H9 (cell line): ENCODE measurements at regions not wholly inside any gene's neighbourhood (a gene's known extent, or its start where the extent isn't known, plus 50 kb on each side); places are given as distances from the start of the nearest gene placed in this dataset.

Experiments used
- DNase-seq: peaks from one replicate; pipeline ENCODE4 v3.0.0-alpha.2; 2017
- H2AFZ ChIP-seq: one replicate; pipeline ENCODE4 v1.6.1; 2013; ENCODE audit warnings: mild to moderate bottlenecking, low read length, control low read depth, moderate library complexity
- H2AK5ac ChIP-seq: 2 replicates; pipeline ENCODE4 v1.6.1; 2013; ENCODE audit warnings: low read length, control low read depth, mixed read lengths; ENCODE audit not compliant: insufficient read length
- H2BK120ac ChIP-seq: one replicate; pipeline ENCODE4 v1.6.1; 2013; ENCODE audit warnings: low read depth, mild to moderate bottlenecking, low read length, control low read depth, inconsistent platforms; ENCODE audit not compliant: poor library complexity, severe bottlenecking
- H2BK12ac ChIP-seq: 2 replicates; pipeline ENCODE4 v1.6.1; 2013; ENCODE audit warnings: low read length, control low read depth, mixed read lengths, low read depth; ENCODE audit not compliant: insufficient read length
- H2BK15ac ChIP-seq: 2 replicates; pipeline ENCODE4 v1.6.1; 2013; ENCODE audit warnings: low read depth, low read length, control low read depth
- H2BK20ac ChIP-seq: one replicate; pipeline ENCODE4 v1.6.1; 2013; ENCODE audit warnings: low read depth, mild to moderate bottlenecking, low read length, control low read depth, inconsistent platforms; ENCODE audit not compliant: poor library complexity, severe bottlenecking
- H2BK5ac ChIP-seq: 2 replicates; pipeline ENCODE4 v1.6.1; 2013; ENCODE audit warnings: low read length, control low read depth, mixed read lengths; ENCODE audit not compliant: insufficient read length
- H3K14ac ChIP-seq: 2 replicates; pipeline ENCODE4 v1.6.1; 2013; ENCODE audit warnings: low read length, control low read depth; ENCODE audit not compliant: insufficient read depth
- H3K18ac ChIP-seq: 2 replicates; pipeline ENCODE4 v1.6.1; 2013; ENCODE audit warnings: low read depth, mild to moderate bottlenecking, mixed read lengths, low read length, control low read depth; ENCODE audit not compliant: insufficient read length
- H3K23ac ChIP-seq: 2 replicates; pipeline ENCODE4 v1.6.1; 2013; ENCODE audit warnings: low read length, control low read depth, mixed read lengths, low read depth; ENCODE audit not compliant: insufficient read length
- H3K23me2 ChIP-seq: 2 replicates; pipeline ENCODE4 v1.6.1; 2013; ENCODE audit warnings: low read depth, mild to moderate bottlenecking, mixed read lengths, low read length, control low read depth; ENCODE audit not compliant: insufficient read length, poor library complexity, severe bottlenecking
- H3K27ac ChIP-seq: 2 replicates; pipeline ENCODE4 v1.5.1; 2013; ENCODE audit warnings: low read length, control low read depth, mixed read lengths, low read depth; ENCODE audit not compliant: insufficient read length
- H3K27me3 ChIP-seq: 2 replicates; pipeline ENCODE4 v1.6.1; 2013; ENCODE audit warnings: low read length, control low read depth, inconsistent platforms; ENCODE audit not compliant: insufficient read depth
- H3K4ac ChIP-seq: 2 replicates; pipeline ENCODE4 v1.6.1; 2013; ENCODE audit warnings: low read depth, mild to moderate bottlenecking, control low read depth, inconsistent platforms, low read length, moderate library complexity
- H3K4me1 ChIP-seq: 2 replicates; pipeline ENCODE4 v1.6.1; 2013; ENCODE audit warnings: low read length, control low read depth, inconsistent platforms; ENCODE audit not compliant: insufficient read depth
- H3K4me2 ChIP-seq: 2 replicates; pipeline ENCODE4 v1.6.1; 2013; ENCODE audit warnings: low read length, control low read depth, mixed read lengths; ENCODE audit not compliant: insufficient read length, insufficient read depth
- H3K56ac ChIP-seq: 2 replicates; pipeline ENCODE4 v1.6.1; 2013; ENCODE audit warnings: low read depth, mild to moderate bottlenecking, mixed read lengths, low read length, control low read depth; ENCODE audit not compliant: insufficient read length
- H3K79me1 ChIP-seq: 2 replicates; pipeline ENCODE4 v1.6.1; 2013; ENCODE audit warnings: low read depth, mild to moderate bottlenecking, moderate library complexity, low read length, control low read depth, inconsistent platforms; ENCODE audit not compliant: insufficient read depth, poor library complexity, severe bottlenecking
- H3K79me2 ChIP-seq: 2 replicates; pipeline ENCODE4 v1.6.1; 2013; ENCODE audit warnings: low read length, control low read depth, inconsistent platforms; ENCODE audit not compliant: insufficient read depth
- H3K9ac ChIP-seq: 2 replicates; pipeline ENCODE4 v1.6.1; 2013; ENCODE audit warnings: low read length, control low read depth, mixed read lengths; ENCODE audit not compliant: insufficient read length; ENCODE audit errors: extremely low read depth
- H3K9me3 ChIP-seq: one replicate; pipeline ENCODE4 v1.6.1; 2013; ENCODE audit warnings: low read depth, low read length, inconsistent platforms; ENCODE audit not compliant: control insufficient read depth
- H3T11ph ChIP-seq: one replicate; pipeline ENCODE4 v1.6.1; 2013; ENCODE audit warnings: mild to moderate bottlenecking, low read length, control low read depth, inconsistent platforms
- H4K20me1 ChIP-seq: one replicate; pipeline ENCODE4 v1.6.1; 2013; ENCODE audit not compliant: control insufficient read depth, insufficient read length, insufficient read depth
- H4K5ac ChIP-seq: 2 replicates; pipeline ENCODE4 v1.6.1; 2013; ENCODE audit warnings: low read depth, mild to moderate bottlenecking, mixed read lengths, low read length, control low read depth; ENCODE audit not compliant: insufficient read length
- H4K8ac ChIP-seq: replicated peaks from 2 replicates; pipeline ENCODE4 v1.6.1; 2013; ENCODE audit warnings: low read length, control low read depth, mixed read lengths, low read depth; ENCODE audit not compliant: insufficient read length
- H4K91ac ChIP-seq: 2 replicates; pipeline ENCODE4 v1.6.1; 2013; ENCODE audit warnings: low read depth, mild to moderate bottlenecking, moderate library complexity, mixed read lengths, low read length, control low read depth; ENCODE audit not compliant: insufficient read length
- H3K27ac Mint-ChIP-seq, 3 experiments: 2 replicates in 2 of 3; 3 replicates in 1 of 3; pipeline ENCODE4 v1.8.0; 2020 to 2021; ENCODE audit warnings: mixed read lengths in 3 of 3, mild to moderate bottlenecking in 1 of 3, moderate library complexity in 1 of 3
- H3K27me3 Mint-ChIP-seq: 2 replicates; pipeline ENCODE4 v1.8.0; 2021; ENCODE audit warnings: low read depth, mild to moderate bottlenecking, moderate library complexity, mixed read lengths
- H3K36me3 Mint-ChIP-seq, 3 experiments: 2 replicates in 2 of 3; 3 replicates in 1 of 3; pipeline ENCODE4 v1.8.0; 2020 to 2021; ENCODE audit warnings: low read depth in 3 of 3, mixed read lengths in 3 of 3; ENCODE audit not compliant: insufficient read depth in 1 of 3
- H3K4me1 Mint-ChIP-seq, 2 experiments: 2 replicates each; pipeline ENCODE4 v1.8.0; 2020; ENCODE audit warnings: mixed read lengths in 2 of 2
- H3K4me3 Mint-ChIP-seq, 2 experiments: 2 replicates in 1 of 2; 3 replicates in 1 of 2; pipeline ENCODE4 v1.8.0; 2020 to 2021; ENCODE audit warnings: mild to moderate bottlenecking in 2 of 2, mixed read lengths in 2 of 2, moderate library complexity in 1 of 2
- H3K9me3 Mint-ChIP-seq, 2 experiments: 2 replicates in 1 of 2; 3 replicates in 1 of 2; pipeline ENCODE4 v1.8.0; 2020; ENCODE audit warnings: mild to moderate bottlenecking in 2 of 2, mixed read lengths in 2 of 2, moderate library complexity in 1 of 2
- WGBS: extraction: QIAGEN DNeasy Blood & Tissue Kit; methylation state at CpG from one replicate; pipeline ENCODE4 v1.1.7; 2013; ENCODE audit warnings: missing lambda C conversion rate, low lambda C conversion rate, mixed read lengths; ENCODE audit not compliant: insufficient read length; ENCODE audit errors: extremely low coverage; 5-methylcytosine and 5-hydroxymethylcytosine counted together
- TF ChIP-seq, protein P1 (sequence below): fragments of 200-600 bp; sonication (generic); conservative IDR thresholded peaks from 3 replicates; pipeline ENCODE4 v1.8.0; 2021; ENCODE audit warnings: antibody characterized with exemption, mild to moderate bottlenecking

- Mint-ChIP-seq H3K9me3 (no peaks in the 10 kb centered on the region), H3K4me1 (peaks cover 63 to 68% of the 10 kb centered on the region in 2 experiments), H3K27ac (no peak overlapping the region; a peak in 1 of 7 replicates), H3K36me3 (no peaks in the 10 kb centered on the region; a peak in 1 of 7 replicates), H3K4me3 (no peak overlapping the region), H3K27me3 (peaks cover 3% of the 10 kb centered on the region; the same call in 1 of the 2 replicates)
- no peaks in the 10 kb centered on the region for H3K79me1 ChIP-seq
- no peak overlapping the region for H4K8ac ChIP-seq
- H3K14ac ChIP-seq, result no peak overlapping the region
- peaks cover 15% of the 10 kb centered on the region for H3K4me1 ChIP-seq
- DNase-seq, result no peak
- no peak overlapping the region for H3T11ph ChIP-seq
- H2BK15ac ChIP-seq, result no peak overlapping the region
- no peak overlapping the region for H2BK20ac ChIP-seq
- no peak overlapping the region for H2AK5ac ChIP-seq
- no peaks in the 10 kb centered on the region for H3K23me2 ChIP-seq
- no peak overlapping the region for H3K9ac ChIP-seq
- H3K4ac ChIP-seq, result no peak overlapping the region
- H3K27me3 ChIP-seq, result no peaks in the 10 kb centered on the region
- no peak overlapping the region for H4K91ac ChIP-seq
- H3K27ac ChIP-seq, result no peak overlapping the region
- no peak overlapping the region for H2AFZ ChIP-seq
- H3K56ac ChIP-seq, result no peak overlapping the region
- H3K23ac ChIP-seq, result no peak overlapping the region
- TF ChIP-seq, protein P1, sequence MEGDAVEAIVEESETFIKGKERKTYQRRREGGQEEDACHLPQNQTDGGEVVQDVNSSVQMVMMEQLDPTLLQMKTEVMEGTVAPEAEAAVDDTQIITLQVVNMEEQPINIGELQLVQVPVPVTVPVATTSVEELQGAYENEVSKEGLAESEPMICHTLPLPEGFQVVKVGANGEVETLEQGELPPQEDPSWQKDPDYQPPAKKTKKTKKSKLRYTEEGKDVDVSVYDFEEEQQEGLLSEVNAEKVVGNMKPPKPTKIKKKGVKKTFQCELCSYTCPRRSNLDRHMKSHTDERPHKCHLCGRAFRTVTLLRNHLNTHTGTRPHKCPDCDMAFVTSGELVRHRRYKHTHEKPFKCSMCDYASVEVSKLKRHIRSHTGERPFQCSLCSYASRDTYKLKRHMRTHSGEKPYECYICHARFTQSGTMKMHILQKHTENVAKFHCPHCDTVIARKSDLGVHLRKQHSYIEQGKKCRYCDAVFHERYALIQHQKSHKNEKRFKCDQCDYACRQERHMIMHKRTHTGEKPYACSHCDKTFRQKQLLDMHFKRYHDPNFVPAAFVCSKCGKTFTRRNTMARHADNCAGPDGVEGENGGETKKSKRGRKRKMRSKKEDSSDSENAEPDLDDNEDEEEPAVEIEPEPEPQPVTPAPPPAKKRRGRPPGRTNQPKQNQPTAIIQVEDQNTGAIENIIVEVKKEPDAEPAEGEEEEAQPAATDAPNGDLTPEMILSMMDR, result no peak
- H2BK120ac ChIP-seq, result no peak overlapping the region
- no peaks in the 10 kb centered on the region for H3K79me2 ChIP-seq
- no peak overlapping the region for H2BK5ac ChIP-seq
- no peak overlapping the region for H3K18ac ChIP-seq
- no peak overlapping the region for H2BK12ac ChIP-seq
- no peaks in the 10 kb centered on the region for H3K9me3 ChIP-seq
- H4K5ac ChIP-seq, result no peak overlapping the region
- no CpG with 5 or more reads among the region's 4 CpGs for WGBS
- no peak overlapping the region for H3K4me2 ChIP-seq
- H4K20me1 ChIP-seq, result no peaks in the 10 kb centered on the region
These were observed 194.9 kb downstream of the REEP3 start for GRCh38 chr10:63716016-63716580.
